ENCODE measurements at regions not wholly inside any gene's neighbourhood (a gene's known extent, or its start where the extent isn't known, plus 50 kb on each side); places are given as distances from the start of the nearest gene placed in this dataset.

DNA sequence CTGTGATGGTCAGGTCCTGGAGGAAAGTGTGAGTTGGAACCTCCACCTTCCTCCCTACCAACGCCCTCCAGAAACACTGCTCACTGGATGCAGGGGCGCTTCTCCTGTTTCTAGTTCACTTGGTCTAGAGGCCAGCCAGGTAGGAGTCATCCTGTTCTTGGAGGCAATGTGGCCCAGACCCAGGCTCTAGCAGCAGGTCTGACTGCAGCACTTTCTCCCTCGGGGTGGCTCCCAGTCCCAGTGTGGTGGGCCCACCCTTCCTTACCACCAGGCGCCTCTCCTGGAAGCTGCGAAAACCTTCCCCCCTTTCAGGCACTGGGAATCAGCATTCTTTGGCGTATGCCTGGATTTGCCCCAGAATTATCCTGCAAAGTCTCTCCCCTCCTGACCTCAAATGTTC, 292.8 kb downstream of the SOX11 start:
- TF ChIP-seq, protein P1, sequence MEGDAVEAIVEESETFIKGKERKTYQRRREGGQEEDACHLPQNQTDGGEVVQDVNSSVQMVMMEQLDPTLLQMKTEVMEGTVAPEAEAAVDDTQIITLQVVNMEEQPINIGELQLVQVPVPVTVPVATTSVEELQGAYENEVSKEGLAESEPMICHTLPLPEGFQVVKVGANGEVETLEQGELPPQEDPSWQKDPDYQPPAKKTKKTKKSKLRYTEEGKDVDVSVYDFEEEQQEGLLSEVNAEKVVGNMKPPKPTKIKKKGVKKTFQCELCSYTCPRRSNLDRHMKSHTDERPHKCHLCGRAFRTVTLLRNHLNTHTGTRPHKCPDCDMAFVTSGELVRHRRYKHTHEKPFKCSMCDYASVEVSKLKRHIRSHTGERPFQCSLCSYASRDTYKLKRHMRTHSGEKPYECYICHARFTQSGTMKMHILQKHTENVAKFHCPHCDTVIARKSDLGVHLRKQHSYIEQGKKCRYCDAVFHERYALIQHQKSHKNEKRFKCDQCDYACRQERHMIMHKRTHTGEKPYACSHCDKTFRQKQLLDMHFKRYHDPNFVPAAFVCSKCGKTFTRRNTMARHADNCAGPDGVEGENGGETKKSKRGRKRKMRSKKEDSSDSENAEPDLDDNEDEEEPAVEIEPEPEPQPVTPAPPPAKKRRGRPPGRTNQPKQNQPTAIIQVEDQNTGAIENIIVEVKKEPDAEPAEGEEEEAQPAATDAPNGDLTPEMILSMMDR (IDR thresholded peaks at IDR 0.05 in 2 of 3, conservative IDR thresholded peaks at IDR 0.05 in 1 of 3; ENCODE audit: borderline replicate concordance in 1 of 3, insufficient read depth in 1 of 3, low read depth in 2 of 3, low read length in 2 of 3) = no peak
- TF ChIP-seq, protein P2, sequence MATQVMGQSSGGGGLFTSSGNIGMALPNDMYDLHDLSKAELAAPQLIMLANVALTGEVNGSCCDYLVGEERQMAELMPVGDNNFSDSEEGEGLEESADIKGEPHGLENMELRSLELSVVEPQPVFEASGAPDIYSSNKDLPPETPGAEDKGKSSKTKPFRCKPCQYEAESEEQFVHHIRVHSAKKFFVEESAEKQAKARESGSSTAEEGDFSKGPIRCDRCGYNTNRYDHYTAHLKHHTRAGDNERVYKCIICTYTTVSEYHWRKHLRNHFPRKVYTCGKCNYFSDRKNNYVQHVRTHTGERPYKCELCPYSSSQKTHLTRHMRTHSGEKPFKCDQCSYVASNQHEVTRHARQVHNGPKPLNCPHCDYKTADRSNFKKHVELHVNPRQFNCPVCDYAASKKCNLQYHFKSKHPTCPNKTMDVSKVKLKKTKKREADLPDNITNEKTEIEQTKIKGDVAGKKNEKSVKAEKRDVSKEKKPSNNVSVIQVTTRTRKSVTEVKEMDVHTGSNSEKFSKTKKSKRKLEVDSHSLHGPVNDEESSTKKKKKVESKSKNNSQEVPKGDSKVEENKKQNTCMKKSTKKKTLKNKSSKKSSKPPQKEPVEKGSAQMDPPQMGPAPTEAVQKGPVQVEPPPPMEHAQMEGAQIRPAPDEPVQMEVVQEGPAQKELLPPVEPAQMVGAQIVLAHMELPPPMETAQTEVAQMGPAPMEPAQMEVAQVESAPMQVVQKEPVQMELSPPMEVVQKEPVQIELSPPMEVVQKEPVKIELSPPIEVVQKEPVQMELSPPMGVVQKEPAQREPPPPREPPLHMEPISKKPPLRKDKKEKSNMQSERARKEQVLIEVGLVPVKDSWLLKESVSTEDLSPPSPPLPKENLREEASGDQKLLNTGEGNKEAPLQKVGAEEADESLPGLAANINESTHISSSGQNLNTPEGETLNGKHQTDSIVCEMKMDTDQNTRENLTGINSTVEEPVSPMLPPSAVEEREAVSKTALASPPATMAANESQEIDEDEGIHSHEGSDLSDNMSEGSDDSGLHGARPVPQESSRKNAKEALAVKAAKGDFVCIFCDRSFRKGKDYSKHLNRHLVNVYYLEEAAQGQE (IDR thresholded peaks at IDR 0.05; ENCODE audit: low read depth) = no peak
- TF ChIP-seq TCF7L2 (IDR thresholded peaks at IDR 0.05; ENCODE audit: borderline replicate concordance, extremely low read depth, insufficient read depth, insufficient read length) (no peak), EZH2 (IDR thresholded peaks at IDR 0.05) (no peak), EGR1 (IDR thresholded peaks at IDR 0.05; ENCODE audit: low read depth) (no peak), POLR2A (IDR thresholded peaks at IDR 0.05; ENCODE audit: borderline replicate concordance, extremely low read depth, insufficient read depth, insufficient read length) (no peak), POLR2AphosphoS5 (IDR thresholded peaks at IDR 0.05; ENCODE audit: low read depth, low read length) (no peak), SRF (IDR thresholded peaks at IDR 0.05; ENCODE audit: low read depth) (no peak), CEBPB (IDR thresholded peaks at IDR 0.05; ENCODE audit: low read depth) (no peak), ZNF274 (IDR thresholded peaks at IDR 0.05; ENCODE audit: low read depth, low read length) (no peak), JUND (IDR thresholded peaks at IDR 0.05) (no peak), SP1 (IDR thresholded peaks at IDR 0.05; ENCODE audit: low read depth) (no peak)
- TF ChIP-seq, protein P3, sequence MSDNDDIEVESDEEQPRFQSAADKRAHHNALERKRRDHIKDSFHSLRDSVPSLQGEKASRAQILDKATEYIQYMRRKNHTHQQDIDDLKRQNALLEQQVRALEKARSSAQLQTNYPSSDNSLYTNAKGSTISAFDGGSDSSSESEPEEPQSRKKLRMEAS (IDR thresholded peaks at IDR 0.05) = no peak
- TF ChIP-seq, protein P4, sequence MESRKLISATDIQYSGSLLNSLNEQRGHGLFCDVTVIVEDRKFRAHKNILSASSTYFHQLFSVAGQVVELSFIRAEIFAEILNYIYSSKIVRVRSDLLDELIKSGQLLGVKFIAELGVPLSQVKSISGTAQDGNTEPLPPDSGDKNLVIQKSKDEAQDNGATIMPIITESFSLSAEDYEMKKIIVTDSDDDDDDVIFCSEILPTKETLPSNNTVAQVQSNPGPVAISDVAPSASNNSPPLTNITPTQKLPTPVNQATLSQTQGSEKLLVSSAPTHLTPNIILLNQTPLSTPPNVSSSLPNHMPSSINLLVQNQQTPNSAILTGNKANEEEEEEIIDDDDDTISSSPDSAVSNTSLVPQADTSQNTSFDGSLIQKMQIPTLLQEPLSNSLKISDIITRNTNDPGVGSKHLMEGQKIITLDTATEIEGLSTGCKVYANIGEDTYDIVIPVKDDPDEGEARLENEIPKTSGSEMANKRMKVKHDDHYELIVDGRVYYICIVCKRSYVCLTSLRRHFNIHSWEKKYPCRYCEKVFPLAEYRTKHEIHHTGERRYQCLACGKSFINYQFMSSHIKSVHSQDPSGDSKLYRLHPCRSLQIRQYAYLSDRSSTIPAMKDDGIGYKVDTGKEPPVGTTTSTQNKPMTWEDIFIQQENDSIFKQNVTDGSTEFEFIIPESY (IDR thresholded peaks at IDR 0.05; ENCODE audit: extremely low read depth, insufficient replicate concordance, low read length) = no peak

Measured in HCT116 (cell line).